ENCODE measurements at regions not wholly inside any gene's neighbourhood (a gene's known extent, or its start where the extent isn't known, plus 50 kb on each side); places are given as distances from the start of the nearest gene placed in this dataset.

- H3K4me3 ChIP-seq = no peak overlapping the region
- no peak overlapping the region for H3K27ac ChIP-seq
- no peak for TF ChIP-seq Cebpa-rat (IDR thresholded peaks at IDR 0.05)
- no peaks in the 10 kb centered on the region for H3K27me3 ChIP-seq
- H3K9ac ChIP-seq = no peak overlapping the region
- H3K36me3 ChIP-seq = no peaks in the 10 kb centered on the region
- no peaks in the 10 kb centered on the region for H3K9me3 ChIP-seq (replicated peaks in 1 of 11)
- H3K4me2 ChIP-seq = no peak overlapping the region
- no peaks in the 10 kb centered on the region for H3K4me1 ChIP-seq
- H4K20me1 ChIP-seq = no peaks in the 10 kb centered on the region
Measured at GRCh38 chr2:51335087-51336058, 303.4 kb upstream of the NRXN1 start.

- Histone ChIP-seq H3K9me3 (replicated peaks in 1 of 11) (no peaks in the 10 kb centered on the region), H3K27me3 (no peaks in the 10 kb centered on the region), H4K20me1 (no peaks in the 10 kb centered on the region), H3K9ac (no peak overlapping the region), H3K4me1 (no peaks in the 10 kb centered on the region), H3K4me2 (no peak overlapping the region), H3K36me3 (no peaks in the 10 kb centered on the region), H3K27ac (no peak overlapping the region), H3K4me3 (no peak overlapping the region)
- TF ChIP-seq Cebpa-rat (IDR thresholded peaks at IDR 0.05) = no peak
Measured at GRCh38 chr2:51329512-51329911, 297.6 kb upstream of the NRXN1 start.

GRCh38 chr2:51324051-51324450 lies 292.1 kb upstream of the NRXN1 start:
- no peak overlapping the region for H3K27ac ChIP-seq
- H3K27me3 ChIP-seq = no peaks in the 10 kb centered on the region
- H3K4me2 ChIP-seq = no peak overlapping the region
- H3K36me3 ChIP-seq = no peaks in the 10 kb centered on the region
- no peak overlapping the region for H3K4me3 ChIP-seq
- no peak for TF ChIP-seq Cebpa-rat (IDR thresholded peaks at IDR 0.05)
- H3K9ac ChIP-seq = no peak overlapping the region
- H3K4me1 ChIP-seq = 0 out of 20 replicates have a peak, but pooled peaks cover 0 to 4% (median 0%) of the 10 kb centered on the region in 10 experiments
- H4K20me1 ChIP-seq = no peaks in the 10 kb centered on the region
- no peaks in the 10 kb centered on the region for H3K9me3 ChIP-seq (replicated peaks in 1 of 11)

GRCh38 chr2:51322613-51323012 lies 290.7 kb upstream of the NRXN1 start:
- Histone ChIP-seq H3K9ac (no peak overlapping the region), H3K36me3 (no peaks in the 10 kb centered on the region), H3K9me3 (replicated peaks in 1 of 11) (no peaks in the 10 kb centered on the region), H3K4me2 (no peak overlapping the region), H3K4me3 (no peak overlapping the region), H3K4me1 (0 out of 20 replicates have a peak, but pooled peaks cover 0 to 4% (median 0%) of the 10 kb centered on the region in 10 experiments), H3K27me3 (no peaks in the 10 kb centered on the region), H4K20me1 (no peaks in the 10 kb centered on the region), H3K27ac (no peak overlapping the region)
- no peak for TF ChIP-seq Cebpa-rat (IDR thresholded peaks at IDR 0.05)

- TF ChIP-seq Cebpa-rat (IDR thresholded peaks at IDR 0.05) = no peak
Measured at GRCh38 chr2:51304311-51304710, 272.4 kb upstream of the NRXN1 start.

GRCh38 chr2:51301381-51301780 lies 269.4 kb upstream of the NRXN1 start:
- H4K20me1 ChIP-seq = no peaks in the 10 kb centered on the region
- no peak for TF ChIP-seq Cebpa-rat (IDR thresholded peaks at IDR 0.05)
- H3K4me1 ChIP-seq = no peaks in the 10 kb centered on the region
- no peak overlapping the region for H3K4me2 ChIP-seq
- H3K36me3 ChIP-seq = no peaks in the 10 kb centered on the region
- no peaks in the 10 kb centered on the region for H3K27me3 ChIP-seq
- H3K9me3 ChIP-seq (replicated peaks in 1 of 11) = no peaks in the 10 kb centered on the region
- no peak overlapping the region for H3K27ac ChIP-seq
- no peak overlapping the region for H3K9ac ChIP-seq
- no peak overlapping the region for H3K4me3 ChIP-seq

More at GRCh38 chr2:51304311-51304710, 272.4 kb upstream of the NRXN1 start:
- H3K4me1 ChIP-seq = no peaks in the 10 kb centered on the region
- H4K20me1 ChIP-seq = no peaks in the 10 kb centered on the region
- no peaks in the 10 kb centered on the region for H3K27me3 ChIP-seq
- no peak overlapping the region for H3K27ac ChIP-seq
- H3K9ac ChIP-seq = no peak overlapping the region
- no peaks in the 10 kb centered on the region for H3K36me3 ChIP-seq
- H3K9me3 ChIP-seq (replicated peaks in 1 of 11) = no peaks in the 10 kb centered on the region
- H3K4me3 ChIP-seq = no peak overlapping the region
- no peak overlapping the region for H3K4me2 ChIP-seq

- H3K27me3 ChIP-seq = no peaks in the 10 kb centered on the region
- H3K4me2 ChIP-seq = no peak overlapping the region
- no peak overlapping the region for H3K9ac ChIP-seq
- no peaks in the 10 kb centered on the region for H4K20me1 ChIP-seq
- TF ChIP-seq Cebpa-rat (IDR thresholded peaks at IDR 0.05) = no peak
- H3K4me3 ChIP-seq = no peak overlapping the region
- no peaks in the 10 kb centered on the region for H3K36me3 ChIP-seq
- H3K9me3 ChIP-seq (replicated peaks in 1 of 11) = no peaks in the 10 kb centered on the region
- H3K4me1 ChIP-seq = no peaks in the 10 kb centered on the region
- H3K27ac ChIP-seq = no peak overlapping the region
Measured at GRCh38 chr2:51299370-51299769, 267.4 kb upstream of the NRXN1 start.

GRCh38 chr2:51297488-51297887 lies 265.6 kb upstream of the NRXN1 start:
- H3K9me3 ChIP-seq (replicated peaks in 1 of 11) = no peaks in the 10 kb centered on the region
- H3K27me3 ChIP-seq = no peaks in the 10 kb centered on the region
- H4K20me1 ChIP-seq = no peaks in the 10 kb centered on the region

GRCh38 chr2:51293566-51294200 lies 261.8 kb upstream of the NRXN1 start:
- Histone ChIP-seq H4K20me1 (no peaks in the 10 kb centered on the region), H3K9me3 (replicated peaks in 1 of 11) (no peaks in the 10 kb centered on the region), H3K9ac (no peak overlapping the region), H3K4me2 (no peak overlapping the region), H3K27ac (no peak overlapping the region), H3K36me3 (no peaks in the 10 kb centered on the region), H3K27me3 (no peaks in the 10 kb centered on the region), H3K4me3 (no peak overlapping the region), H3K4me1 (no peaks in the 10 kb centered on the region)
- no peak for TF ChIP-seq Cebpa-rat (IDR thresholded peaks at IDR 0.05)

More at GRCh38 chr2:51297488-51297887, 265.6 kb upstream of the NRXN1 start:
- TF ChIP-seq Cebpa-rat (IDR thresholded peaks at IDR 0.05) = no peak
- Histone ChIP-seq H3K27ac (no peak overlapping the region), H3K36me3 (no peaks in the 10 kb centered on the region), H3K4me3 (no peak overlapping the region), H3K9ac (no peak overlapping the region), H3K4me2 (no peak overlapping the region), H3K4me1 (no peaks in the 10 kb centered on the region)
